Inflammatory macrophage treated with lipopolysaccharide for 1 hour (primary cell): ENCODE measurements at regions not wholly inside any gene's neighbourhood (a gene's known extent, or its start where the extent isn't known, plus 50 kb on each side); places are given as distances from the start of the nearest gene placed in this dataset.

Experiments
- DNase-seq, 2 donors: peaks; one replicate each; pipeline ENCODE4 v3.0.0-alpha.2; 2020 to 2022

- no peak for DNase-seq
Observed at GRCh38 chr5:68455216-68455615, 239.7 kb downstream of the PIK3R1 start.

- DNase-seq: no peak
Observed at GRCh38 chr5:68456756-68457217, 241.2 kb downstream of the PIK3R1 start.

DNA sequence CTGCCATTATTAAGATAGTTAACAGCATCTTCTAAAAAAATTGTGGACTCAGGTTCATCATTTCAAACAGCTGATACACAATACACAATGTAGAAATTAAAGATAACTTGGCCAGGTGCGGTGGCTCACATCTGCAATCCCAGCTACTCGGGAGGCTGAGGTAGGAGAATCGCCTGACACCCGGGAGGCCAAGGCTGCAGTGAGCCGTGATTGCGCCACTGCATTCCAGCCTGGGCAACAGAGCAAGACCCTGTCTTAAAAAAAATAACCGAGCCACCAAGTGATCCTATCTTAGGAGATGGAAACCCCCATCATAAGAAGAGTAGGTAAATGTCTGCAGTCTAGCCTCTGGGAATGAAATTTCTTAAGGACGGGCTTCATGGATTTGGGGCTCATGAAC is 241.7 kb downstream of the PIK3R1 start:
- no peak for DNase-seq

- DNase-seq: no peak
Observed at GRCh38 chr5:68458416-68459021, 243.0 kb downstream of the PIK3R1 start.

DNA sequence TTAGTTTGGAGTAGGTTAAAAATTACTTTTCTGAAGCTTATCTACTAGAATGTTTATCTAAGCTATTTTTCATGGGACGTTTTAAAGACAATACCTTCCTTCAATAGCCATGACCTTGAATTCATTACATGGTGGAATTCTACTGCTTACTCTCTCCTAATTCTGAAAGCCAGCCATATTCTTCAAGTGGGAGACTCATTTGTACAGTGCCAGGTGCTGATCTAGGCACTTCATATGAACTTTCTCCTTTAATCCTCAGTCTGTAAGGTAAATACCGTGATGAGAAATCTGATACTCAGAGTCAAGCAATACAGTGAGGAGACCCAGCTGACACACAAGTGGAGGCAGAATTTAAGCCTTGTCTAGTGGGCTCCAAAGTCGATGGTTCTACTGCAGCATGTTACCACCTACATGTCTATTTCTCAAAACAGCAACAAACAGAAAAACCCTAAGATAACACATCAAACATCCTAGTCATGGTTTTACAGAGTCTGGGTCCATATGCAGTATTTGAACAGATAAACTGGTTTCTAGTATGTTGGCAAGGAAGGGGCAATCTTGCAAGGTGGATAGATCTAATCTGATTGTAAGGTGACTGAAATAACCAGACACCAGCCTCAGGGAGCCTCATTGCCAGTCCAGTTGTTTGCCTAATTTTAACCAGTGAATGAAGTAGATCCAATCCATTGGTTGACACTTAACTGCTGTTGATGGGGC is 243.7 kb downstream of the PIK3R1 start:
- DNase-seq: no peak

DNA sequence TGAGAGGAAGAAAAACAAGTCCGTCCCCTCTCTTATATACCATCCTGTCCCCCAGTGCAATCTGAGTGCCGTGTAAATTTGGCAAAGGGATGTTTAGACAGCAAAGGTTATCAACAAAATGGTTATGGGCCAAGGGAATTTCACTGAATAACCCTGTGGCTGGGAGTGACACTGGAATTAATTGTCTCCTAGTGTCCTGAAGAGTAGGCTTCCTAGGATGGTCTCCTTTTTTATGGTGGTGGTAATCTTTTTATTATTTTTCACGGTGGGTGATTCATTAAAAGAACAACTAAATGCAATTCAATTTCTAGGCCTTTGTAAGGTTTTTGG is 244.2 kb downstream of the PIK3R1 start:
- DNase-seq: no peak

DNA sequence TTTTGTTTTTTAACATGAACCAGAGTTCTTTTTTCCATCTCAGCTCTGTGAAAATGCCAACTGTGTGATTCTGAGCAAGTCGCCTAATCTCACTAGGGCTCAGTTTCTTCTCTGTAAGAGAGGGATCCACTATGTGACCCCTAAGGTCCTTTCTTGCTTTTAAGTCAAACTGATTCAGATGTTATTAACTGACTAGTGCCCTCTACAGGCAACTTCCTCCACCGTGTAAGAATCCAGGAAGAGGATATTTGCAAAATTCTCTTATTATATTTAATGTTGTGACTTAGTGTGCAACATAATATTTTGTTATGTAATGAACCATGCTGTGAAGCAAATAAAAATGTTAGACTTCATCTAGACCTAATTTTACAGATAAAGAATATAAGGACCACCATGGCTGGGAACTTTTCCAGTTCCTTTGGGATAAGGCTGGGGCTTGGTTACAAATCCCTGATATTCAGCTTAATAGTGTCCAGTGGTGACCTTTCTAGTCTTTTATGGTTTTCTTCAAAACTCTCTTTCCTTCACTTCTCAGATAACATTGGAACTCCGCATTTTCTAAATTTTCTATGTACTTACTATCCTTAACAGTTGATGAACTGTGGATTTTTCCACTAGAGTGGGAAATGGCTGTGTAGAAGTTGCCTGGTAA is 244.7 kb downstream of the PIK3R1 start:
- peak; percentile 51 to 86 for DNase-seq

DNA sequence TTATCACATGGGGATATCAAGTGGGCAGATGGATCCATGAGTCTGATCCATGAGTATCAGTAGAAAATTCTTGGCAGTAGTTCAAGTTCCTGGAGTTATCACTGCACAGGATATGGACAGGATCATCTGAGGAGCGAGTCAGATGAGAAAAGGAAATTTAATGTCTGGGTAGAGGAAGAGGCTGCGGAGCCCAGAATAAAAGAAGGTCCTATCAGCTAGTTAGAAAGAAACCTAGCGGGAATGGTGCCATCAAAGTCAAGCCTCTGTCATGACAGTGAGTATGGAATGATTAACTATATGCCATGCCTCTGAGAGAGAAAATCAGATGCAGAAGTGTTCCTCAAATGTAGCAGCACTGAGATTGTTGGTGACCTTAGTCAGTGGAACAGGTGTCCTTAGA is 248.1 kb downstream of the PIK3R1 start:
- no peak for DNase-seq

GRCh38 chr5:68464424-68464823 is 248.9 kb downstream of the PIK3R1 start:
- no peak for DNase-seq

GRCh38 chr5:68465133-68465532 is 249.6 kb downstream of the PIK3R1 start:
- no peak for DNase-seq

DNA sequence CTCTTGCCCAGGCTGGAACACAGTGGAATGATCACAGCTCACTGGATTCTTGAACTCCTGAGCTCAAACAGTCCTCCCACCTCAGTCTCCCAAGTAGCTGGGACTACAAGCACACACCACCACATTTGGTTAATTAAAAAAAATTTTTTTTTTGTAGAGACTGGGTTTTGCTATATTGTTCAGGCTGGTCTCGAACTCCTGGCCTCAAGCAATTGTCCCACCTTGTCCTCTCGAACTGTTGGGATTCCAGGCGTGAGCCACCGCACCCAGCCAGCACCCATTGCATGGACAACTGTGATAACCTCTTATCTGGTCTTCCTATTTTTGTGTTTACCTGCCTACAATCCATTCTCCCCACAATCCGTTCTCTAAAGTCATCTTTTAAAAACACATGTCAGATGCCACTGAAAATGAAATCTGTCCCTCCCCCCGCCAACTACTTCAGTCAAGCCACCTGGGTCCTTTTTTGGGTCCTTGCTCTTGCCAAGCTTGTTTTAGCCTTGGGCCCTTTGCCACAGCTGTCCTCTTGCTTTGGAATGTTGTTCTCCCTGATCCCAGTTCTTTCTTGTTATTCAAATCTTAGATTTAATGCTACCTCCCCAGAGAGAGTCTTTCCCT is 250.5 kb downstream of the PIK3R1 start:
- no peak for DNase-seq

GRCh38 chr5:68467208-68467607 is 251.7 kb downstream of the PIK3R1 start:
- DNase-seq: no peak

- no peak for DNase-seq
Observed at GRCh38 chr5:68467794-68468193, 252.2 kb downstream of the PIK3R1 start.

GRCh38 chr5:68468322-68468721 is 252.8 kb downstream of the PIK3R1 start:
- no peak for DNase-seq

DNA sequence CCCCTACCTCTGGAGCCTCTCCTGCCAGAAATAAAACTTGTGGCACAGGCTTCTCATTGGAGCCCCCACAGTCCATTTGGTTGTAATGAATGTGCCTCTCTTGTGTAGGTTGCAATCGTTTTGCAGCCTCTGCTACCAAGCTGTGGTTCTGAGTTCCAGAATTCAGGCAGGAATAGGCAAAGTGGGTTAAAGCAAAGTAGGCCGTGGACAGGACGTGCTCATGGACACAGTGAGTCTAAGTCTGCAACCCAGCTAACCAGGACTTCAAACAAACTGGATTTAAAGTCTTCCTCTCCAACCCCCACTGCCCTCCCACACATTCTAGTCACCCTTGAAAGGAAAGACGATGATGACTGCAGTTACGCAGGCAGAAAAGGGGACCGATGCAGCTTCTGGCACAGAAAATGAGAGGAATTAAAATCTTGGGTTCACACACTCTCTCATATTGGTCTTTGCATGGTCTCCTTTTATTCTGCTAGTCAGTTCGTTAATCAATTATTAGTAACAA is 260.0 kb downstream of the PIK3R1 start:
- no peak for DNase-seq

- no peak for DNase-seq
Observed at GRCh38 chr5:68476854-68477253, 261.3 kb downstream of the PIK3R1 start.

DNA sequence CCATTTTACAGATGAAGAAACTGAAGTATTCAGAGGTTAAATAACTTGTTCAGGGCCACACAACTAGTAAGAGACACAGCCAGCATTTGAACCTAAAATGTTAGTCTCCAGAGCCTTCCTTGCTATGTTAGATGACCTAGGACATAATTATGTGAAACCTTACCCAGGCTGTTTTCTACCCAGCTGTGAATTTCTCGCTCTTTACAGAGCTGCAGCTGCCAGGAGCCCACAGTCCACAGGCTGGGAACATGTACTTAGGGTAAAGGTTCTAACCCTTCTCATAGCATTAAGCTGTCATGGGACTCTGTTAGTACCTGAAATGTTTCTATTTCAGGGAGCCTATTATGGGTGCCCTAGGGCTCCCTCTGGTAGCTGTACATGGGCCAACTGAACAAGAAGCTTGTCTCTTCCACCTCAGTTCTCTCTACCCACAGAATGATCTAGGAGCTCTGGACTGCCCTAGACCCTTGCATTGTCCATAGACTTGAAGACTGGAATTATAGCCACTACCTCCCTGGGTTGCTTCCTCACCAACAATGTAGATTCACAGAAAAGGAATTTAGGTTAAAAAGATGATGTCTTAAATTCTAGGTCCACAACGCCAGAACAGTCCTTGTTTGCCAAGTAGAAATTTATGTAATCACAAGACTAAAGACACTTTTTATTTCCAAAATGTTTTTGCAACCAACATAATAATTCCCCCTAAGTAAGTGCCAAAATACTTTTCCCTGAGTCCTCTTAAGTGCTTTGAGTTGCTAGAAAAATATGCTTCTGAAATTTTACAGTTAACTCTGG is 262.9 kb downstream of the PIK3R1 start:
- DNase-seq: no peak

GRCh38 chr5:68479524-68479923 is 264.0 kb downstream of the PIK3R1 start:
- DNase-seq: no peak

- DNase-seq: no peak
Observed at GRCh38 chr5:68480335-68480940, 264.9 kb downstream of the PIK3R1 start.

DNA sequence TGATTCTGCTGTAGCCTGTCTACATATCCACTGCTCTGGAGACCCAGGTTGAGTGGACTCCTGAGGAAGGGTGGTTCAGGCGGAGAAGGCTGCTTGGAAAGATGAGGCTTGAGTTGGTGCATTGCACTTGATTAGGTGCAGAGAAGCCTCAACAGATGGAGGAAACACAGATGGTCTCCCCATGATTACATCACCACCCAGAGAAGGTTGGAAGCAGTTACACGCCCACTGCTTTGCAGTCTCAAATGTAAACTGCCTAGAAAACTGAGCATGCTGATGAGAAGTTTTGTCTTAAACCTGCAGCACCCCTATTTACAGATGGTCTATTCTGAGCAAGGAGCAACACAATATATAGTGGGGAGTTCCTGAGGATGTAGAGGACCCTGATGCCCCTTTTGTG is 266.6 kb downstream of the PIK3R1 start:
- DNase-seq: no peak

DNA sequence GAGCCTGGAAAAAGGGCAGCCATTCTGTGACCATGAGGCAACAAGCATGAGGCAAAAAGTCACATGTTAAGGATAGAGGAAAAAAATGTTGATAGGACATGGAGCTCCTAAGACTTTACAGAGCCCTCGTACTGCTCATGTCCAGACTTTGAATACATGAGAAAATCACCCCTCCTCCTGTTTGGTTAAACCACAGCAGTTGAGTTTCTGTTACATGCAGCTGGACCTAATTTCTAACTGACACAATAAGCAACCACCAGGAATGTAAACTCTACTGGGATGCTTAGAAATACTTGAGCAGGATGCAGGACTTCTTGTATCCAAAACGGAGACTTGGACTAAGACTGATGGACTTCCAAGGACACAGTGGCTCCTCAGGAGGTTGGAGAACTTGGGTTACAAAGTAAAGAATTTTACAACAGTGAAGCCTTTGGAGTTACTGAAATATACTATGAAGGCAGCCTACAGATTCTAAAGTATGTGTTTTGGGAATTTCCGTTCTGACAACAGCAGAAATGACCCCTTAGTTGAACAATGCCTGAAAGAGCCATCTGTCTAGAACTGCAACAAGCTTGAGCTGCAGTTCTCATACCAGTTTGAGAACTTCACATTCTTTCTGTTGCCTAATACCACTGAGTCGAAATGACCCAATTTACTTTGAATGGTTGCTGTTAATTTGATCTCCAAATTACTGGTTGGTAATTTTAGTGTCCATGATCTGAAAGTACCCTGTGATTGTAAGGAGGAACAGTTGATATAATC is 268.9 kb downstream of the PIK3R1 start:
- peak; percentile 11 to 29 for DNase-seq

- no peak for DNase-seq
Observed at GRCh38 chr5:68489556-68489955, 274.0 kb downstream of the PIK3R1 start.
